C4-2B (cell line): ENCODE measurements at regions not wholly inside any gene's neighbourhood (a gene's known extent, or its start where the extent isn't known, plus 50 kb on each side); places are given as distances from the start of the nearest gene placed in this dataset.
"Not testable (repeated sequence)": the region's sequence is repeated elsewhere in the genome, so short reads cannot be mapped to it uniquely, and the experiment has no call there.

ENCODE experiments used
- H3K27ac ChIP-seq: fragments of 450-650 bp; 2 replicates; pipeline ENCODE4 v1.5.1; 2017
- CTCF ChIP-seq: fragments of 450-650 bp; conservative IDR thresholded peaks from 2 replicates; pipeline ENCODE4 v1.5.1; 2017; ENCODE audit warnings: mild to moderate bottlenecking
- ZFX ChIP-seq: fragments of 450-650 bp; IDR thresholded peaks from 2 replicates; pipeline ENCODE4 v1.6.1; 2017

GRCh38 chr12:88844426-88844825, 264.2 kb upstream of the KITLG start:
- no peak for TF ChIP-seq CTCF
- TF ChIP-seq ZFX = no peak
- H3K27ac ChIP-seq = no peak overlapping the region

GRCh38 chr12:88842314-88842713, 262.0 kb upstream of the KITLG start:
- TF ChIP-seq CTCF (no peak), ZFX (no peak)
- no peak overlapping the region for H3K27ac ChIP-seq

- no peak overlapping the region for H3K27ac ChIP-seq
- TF ChIP-seq ZFX (no peak), CTCF (no peak)
Observed at GRCh38 chr12:88839486-88839885, 259.2 kb upstream of the KITLG start.

DNA sequence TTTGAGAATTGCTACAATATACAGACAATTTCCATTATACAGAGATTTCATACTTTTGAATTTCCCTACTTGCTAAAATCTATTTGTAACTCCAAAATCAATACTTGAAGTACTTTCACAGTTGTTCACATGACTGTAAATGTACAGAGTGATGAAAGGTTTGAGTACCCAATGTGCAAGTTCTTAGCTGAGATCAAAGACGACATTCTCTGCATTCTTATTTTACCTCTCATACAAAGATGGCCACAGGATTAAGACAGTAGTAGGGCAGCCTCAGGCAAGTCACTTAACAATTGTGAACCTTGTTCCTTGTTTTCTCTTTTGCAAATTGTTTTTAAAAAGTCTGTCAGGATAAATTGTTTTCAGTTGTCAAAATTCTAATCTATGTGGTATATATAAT, 255.9 kb upstream of the KITLG start:
- TF ChIP-seq CTCF = no peak
- TF ChIP-seq ZFX = no peak
- H3K27ac ChIP-seq = no peak overlapping the region

DNA sequence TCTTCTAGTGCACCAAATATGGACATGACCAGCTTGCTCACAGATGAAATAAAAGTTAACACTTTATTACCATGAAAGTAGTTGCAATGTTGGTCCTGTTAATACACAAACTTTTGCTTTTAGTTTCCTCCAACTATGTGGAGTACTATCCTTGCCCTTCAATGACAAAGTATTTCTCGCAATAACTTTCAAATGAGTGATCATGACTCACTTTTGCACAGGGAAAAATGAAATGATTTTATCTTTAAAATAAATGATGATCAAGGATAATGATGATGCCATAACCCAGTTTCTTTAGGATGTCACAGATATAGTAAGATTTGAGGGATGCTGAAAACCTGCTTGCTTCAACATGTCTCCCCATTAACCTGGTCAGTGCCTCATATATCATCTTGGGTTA, 254.0 kb upstream of the KITLG start:
- TF ChIP-seq CTCF = no peak
- no peak for TF ChIP-seq ZFX

DNA sequence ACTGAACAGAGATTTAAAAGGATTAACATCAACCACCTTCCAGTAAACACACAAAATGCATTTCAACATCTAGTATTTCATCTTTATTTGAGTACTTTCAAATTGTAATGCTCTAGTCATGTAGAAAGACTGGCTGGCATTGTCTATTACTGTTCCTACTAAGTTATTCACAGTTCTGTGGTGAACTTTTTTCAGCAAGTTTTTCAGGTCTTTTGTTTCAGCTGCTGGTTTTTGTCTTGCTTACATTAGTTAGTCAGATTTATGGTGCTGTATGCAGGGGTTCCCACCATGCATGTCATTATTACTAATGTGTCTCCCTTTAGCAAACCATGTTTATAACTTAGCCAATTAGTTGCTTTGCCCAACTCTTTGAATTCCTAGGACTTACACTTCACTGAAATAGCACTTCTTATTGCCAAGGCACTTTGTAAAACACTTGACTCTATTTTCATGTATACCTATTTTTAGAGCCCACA, 253.4 kb upstream of the KITLG start:
- TF ChIP-seq CTCF (no peak), ZFX (no peak)
- no peak overlapping the region for H3K27ac ChIP-seq

More for the DNA sequence above, 254.0 kb upstream of the KITLG start:
- H3K27ac ChIP-seq = no peak overlapping the region

GRCh38 chr12:88828537-88828936, 248.3 kb upstream of the KITLG start:
- H3K27ac ChIP-seq = not testable (repeated sequence)

DNA sequence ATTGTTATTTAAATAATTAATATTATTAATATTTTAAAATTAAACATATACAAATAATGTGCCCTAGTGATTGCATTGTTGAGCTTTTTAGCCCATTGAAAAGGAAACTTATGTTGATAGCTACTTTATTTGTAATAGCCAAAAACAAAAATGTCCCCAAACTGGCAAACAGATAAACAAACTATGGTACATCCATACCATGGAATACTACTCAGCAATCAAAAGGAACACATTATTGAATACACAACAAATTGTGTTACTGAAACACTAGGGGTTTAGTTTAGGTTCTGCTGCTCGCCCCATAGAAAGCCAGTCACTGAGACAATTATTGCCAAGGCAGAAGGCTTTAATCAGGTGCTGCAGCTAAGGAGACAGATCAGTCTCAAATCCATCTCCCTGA, 239.7 kb upstream of the KITLG start:
- TF ChIP-seq ZFX (no peak), CTCF (no peak)

More for the DNA sequence above, 239.7 kb upstream of the KITLG start:
- H3K27ac ChIP-seq = no peak overlapping the region
